Uterus (tissue), 2 donors: ENCODE measurements at regions not wholly inside any gene's neighbourhood (a gene's known extent, or its start where the extent isn't known, plus 50 kb on each side); places are given as distances from the start of the nearest gene placed in this dataset.

Experiments used
- POLR2A ChIP-seq, 2 donors: fragments of 450-650 bp; IDR thresholded peaks; one replicate each; pipeline ENCODE4 v1.6.1; 2016; ENCODE audit warnings: antibody characterized with exemption in 2 of 2, mild to moderate bottlenecking in 1 of 2, moderate library complexity in 1 of 2
- TF ChIP-seq, protein P1 (sequence below), 4 experiments: fragments of 200-600 bp in 2 of 4; fragments of 450-650 bp in 2 of 4; sonication (generic) in 2 of 4; IDR thresholded peaks; one replicate each; pipeline ENCODE4 v1.5.1; 2016 to 2019; ENCODE audit warnings: antibody characterized with exemption in 4 of 4, mild to moderate bottlenecking in 2 of 4, moderate library complexity in 1 of 4

DNA sequence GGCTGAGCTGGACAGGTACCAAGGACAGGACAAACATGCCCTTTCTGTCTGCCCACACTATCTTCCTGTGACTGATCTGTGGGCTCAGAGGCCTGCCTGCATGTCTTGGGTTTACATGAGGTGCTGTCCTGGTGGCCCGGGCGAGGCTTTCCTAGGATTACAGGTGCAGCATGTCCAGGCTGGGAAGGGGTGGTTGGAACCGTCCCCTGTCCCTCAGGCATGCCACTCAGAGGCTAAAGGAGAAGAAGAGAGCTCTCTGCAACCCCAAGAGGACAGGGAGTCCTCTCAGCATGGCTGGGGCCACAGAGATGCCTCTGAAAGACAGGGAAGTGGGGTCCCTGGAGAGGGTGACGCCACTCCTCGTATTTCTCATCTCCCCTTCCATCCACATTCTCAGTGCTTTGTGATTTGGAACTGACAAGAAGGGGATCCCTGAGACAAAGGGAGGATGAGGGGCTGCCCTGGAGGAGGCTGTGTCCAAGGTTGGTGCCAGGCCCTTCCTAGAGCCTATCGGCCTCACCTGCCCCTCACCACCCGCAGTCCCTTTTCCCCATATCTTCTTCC, 64.6 kb upstream of the LMO1 start:
- TF ChIP-seq, protein P1, sequence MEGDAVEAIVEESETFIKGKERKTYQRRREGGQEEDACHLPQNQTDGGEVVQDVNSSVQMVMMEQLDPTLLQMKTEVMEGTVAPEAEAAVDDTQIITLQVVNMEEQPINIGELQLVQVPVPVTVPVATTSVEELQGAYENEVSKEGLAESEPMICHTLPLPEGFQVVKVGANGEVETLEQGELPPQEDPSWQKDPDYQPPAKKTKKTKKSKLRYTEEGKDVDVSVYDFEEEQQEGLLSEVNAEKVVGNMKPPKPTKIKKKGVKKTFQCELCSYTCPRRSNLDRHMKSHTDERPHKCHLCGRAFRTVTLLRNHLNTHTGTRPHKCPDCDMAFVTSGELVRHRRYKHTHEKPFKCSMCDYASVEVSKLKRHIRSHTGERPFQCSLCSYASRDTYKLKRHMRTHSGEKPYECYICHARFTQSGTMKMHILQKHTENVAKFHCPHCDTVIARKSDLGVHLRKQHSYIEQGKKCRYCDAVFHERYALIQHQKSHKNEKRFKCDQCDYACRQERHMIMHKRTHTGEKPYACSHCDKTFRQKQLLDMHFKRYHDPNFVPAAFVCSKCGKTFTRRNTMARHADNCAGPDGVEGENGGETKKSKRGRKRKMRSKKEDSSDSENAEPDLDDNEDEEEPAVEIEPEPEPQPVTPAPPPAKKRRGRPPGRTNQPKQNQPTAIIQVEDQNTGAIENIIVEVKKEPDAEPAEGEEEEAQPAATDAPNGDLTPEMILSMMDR (IDR thresholded peaks at IDR 0.05) = no peak
- no peak for TF ChIP-seq POLR2A (IDR thresholded peaks at IDR 0.05)
